ENCODE measurements at regions not wholly inside any gene's neighbourhood (a gene's known extent, or its start where the extent isn't known, plus 50 kb on each side); places are given as distances from the start of the nearest gene placed in this dataset.
A peak's percentile ranks its signal among the peaks of the same experiment; 100 is the strongest.

DNA sequence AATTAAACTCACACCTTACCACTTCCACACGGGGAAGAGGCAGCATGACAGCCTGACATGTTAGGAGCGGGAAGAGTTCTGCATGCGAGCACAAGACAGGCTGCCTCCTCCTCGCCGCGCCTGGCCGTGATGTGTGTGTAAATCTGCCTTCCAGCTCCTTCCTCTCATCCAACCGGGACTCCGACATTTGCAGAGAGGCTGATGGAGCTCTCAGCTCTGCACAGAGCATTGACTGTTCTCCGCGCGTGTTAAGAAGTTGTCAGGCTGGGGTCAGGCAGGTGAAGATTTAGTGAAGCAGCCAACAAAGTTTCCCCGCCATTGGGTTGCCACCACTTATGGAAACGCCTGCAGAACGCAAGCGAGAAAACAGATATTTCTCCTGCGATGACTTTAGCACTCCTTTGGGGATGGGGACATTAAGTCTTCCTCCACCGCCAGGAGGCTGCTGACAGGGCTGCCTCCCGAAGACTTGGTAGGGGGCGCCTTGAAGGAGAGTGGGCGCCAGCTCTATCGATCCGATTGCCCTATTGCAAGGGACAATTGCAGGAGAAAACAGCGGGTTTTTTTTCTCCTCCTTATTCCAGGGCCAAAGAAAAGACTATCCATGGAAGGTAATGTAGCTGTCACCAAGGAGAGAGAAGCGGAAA, 213.9 kb upstream of the TSHZ3 start:
- no peak overlapping the region for H3K27ac ChIP-seq
- TF ChIP-seq CTCF (conservative IDR thresholded peaks at IDR 0.05) (no peak), ZFX (IDR thresholded peaks at IDR 0.05) (no peak)

DNA sequence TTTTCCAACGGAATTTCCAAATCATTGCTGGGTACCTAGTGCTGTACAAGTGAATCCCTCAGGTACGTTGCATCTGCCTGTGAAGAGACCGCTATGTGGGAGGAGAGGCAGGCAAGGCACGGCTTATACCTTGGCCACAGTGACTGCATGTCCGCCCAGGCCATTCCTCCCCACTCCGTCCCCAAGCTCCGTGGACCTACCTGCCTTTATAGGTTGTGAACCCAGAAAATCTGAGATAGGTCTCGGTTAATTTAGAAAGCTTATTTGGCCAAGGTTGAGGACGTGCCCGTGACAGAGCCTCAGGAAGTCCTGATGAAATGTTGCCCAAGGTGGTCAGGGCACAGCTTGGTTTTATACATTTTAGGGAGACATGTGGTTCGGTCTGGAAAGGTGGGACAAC, 218.5 kb upstream of the TSHZ3 start:
- TF ChIP-seq CTCF (conservative IDR thresholded peaks at IDR 0.05) (no peak), ZFX (IDR thresholded peaks at IDR 0.05) (no peak)
- H3K27ac ChIP-seq: no peak overlapping the region

- H3K27ac ChIP-seq: no peak overlapping the region
- no peak for TF ChIP-seq ZFX (IDR thresholded peaks at IDR 0.05)
- no peak for TF ChIP-seq CTCF (conservative IDR thresholded peaks at IDR 0.05)
These were observed 219.5 kb upstream of the TSHZ3 start for GRCh38 chr19:31568724-31569123.

DNA sequence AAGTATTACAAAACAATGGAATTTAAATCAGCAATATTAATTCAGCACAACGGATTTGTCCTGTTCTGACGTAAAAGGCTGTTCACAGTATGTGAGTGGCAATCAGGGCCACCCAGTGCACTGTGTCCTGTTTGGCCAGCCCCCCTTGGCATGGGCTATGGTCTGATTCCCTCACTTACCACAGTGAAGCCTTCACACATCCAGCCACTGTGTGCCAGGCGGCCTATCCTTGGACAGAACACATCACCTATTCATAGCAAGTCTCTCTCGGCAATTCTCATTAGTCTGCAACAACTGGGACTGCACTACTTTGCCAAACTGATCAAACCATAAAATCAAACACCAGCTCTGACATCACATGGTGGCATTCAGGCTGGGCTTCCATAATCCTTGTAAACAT, 221.5 kb upstream of the TSHZ3 start:
- no peak for TF ChIP-seq ZFX (IDR thresholded peaks at IDR 0.05)
- no peak overlapping the region for H3K27ac ChIP-seq

GRCh38 chr19:31572102-31572975, 223.1 kb upstream of the TSHZ3 start:
- TF ChIP-seq CTCF (conservative IDR thresholded peaks at IDR 0.05) (no peak), ZFX (IDR thresholded peaks at IDR 0.05) (no peak)
- H3K27ac ChIP-seq: peak overlapping the region; percentile 80

DNA sequence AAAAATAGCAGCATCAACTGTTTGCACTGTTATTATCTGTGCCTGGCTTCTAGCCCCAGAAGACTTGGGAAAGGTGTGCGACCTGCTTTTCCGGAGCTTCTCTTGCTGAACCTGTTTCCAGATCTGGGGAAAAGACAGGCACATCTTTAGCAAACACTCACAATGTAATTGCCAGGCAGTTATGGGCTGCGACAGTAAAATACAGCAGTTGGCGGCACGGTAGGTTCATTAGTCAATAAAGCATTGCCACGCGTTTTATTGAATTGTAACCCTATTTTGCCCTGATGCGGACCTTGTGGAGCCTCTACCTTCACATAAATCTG, 223.7 kb upstream of the TSHZ3 start:
- peak overlapping the region; percentile 80 for H3K27ac ChIP-seq
- no peak for TF ChIP-seq ZFX (IDR thresholded peaks at IDR 0.05)
- TF ChIP-seq CTCF (conservative IDR thresholded peaks at IDR 0.05): no peak

DNA sequence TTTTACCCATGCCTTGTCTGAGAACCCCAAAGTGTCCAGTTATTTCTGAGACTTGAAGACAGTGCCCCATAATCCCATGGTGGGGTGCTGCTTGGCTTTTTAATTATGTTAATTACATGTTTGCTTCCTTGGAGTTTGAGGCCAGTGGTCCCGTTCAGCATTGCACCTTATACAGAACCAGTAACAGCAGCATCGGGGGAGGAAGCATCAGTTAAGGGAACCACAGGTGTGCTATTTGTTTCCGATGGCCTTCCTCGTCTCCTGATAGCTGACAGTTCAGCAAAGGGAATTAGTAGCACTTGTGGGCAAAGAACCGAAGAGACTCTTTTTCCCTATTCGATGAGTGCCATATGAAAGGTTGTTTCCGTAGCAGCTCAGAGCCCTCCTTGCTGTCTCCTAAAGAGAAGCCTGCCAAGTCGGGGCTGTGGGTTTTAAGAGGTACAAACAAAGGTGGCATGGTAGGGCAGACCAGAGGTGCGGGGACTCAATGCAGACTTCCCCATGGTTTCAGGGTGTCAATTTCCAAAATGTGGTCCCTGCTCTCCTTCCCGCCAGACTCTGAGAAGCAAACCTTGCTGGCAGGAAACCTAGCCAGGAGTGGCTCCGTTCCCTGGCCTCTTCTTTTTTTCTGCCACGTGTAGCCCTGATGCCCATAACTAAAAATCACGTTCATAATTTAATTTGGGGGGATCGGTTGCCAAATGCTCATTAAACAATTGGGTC, 225.2 kb upstream of the TSHZ3 start:
- no peak overlapping the region for H3K27ac ChIP-seq
- TF ChIP-seq CTCF (conservative IDR thresholded peaks at IDR 0.05) (no peak), ZFX (IDR thresholded peaks at IDR 0.05) (no peak)

All from C4-2B (cell line).